ENCODE measurements at regions not wholly inside any gene's neighbourhood (a gene's known extent, or its start where the extent isn't known, plus 50 kb on each side); places are given as distances from the start of the nearest gene placed in this dataset.
"Not testable (repeated sequence)": the region's sequence is repeated elsewhere in the genome, so short reads cannot be mapped to it uniquely, and the experiment has no call there.

GRCh38 chr5:83800201-83800600 lies 79.5 kb upstream of the HAPLN1 start:
- no peak for DNase-seq

- DNase-seq, result not testable (repeated sequence)
Observed at GRCh38 chr5:83799020-83799419, 78.4 kb upstream of the HAPLN1 start.

- no peak for DNase-seq
Observed at GRCh38 chr5:83789371-83789770, 68.7 kb upstream of the HAPLN1 start.

- DNase-seq, result no peak
Observed at GRCh38 chr5:83787631-83788030, 67.0 kb upstream of the HAPLN1 start.

- DNase-seq, result no peak
Observed at GRCh38 chr5:83785176-83785668, 64.6 kb upstream of the HAPLN1 start.

GRCh38 chr5:83780699-83781350 lies 60.2 kb upstream of the HAPLN1 start:
- DNase-seq, result peak; percentile 3

GRCh38 chr5:83777856-83778255 lies 57.2 kb upstream of the HAPLN1 start:
- DNase-seq, result no peak

- no peak for DNase-seq
Observed at GRCh38 chr5:83776437-83777031, 55.9 kb upstream of the HAPLN1 start.
